ENCODE measurements at regions not wholly inside any gene's neighbourhood (a gene's known extent, or its start where the extent isn't known, plus 50 kb on each side); places are given as distances from the start of the nearest gene placed in this dataset.
A peak's percentile ranks its signal among the peaks of the same experiment; 100 is the strongest.

DNA sequence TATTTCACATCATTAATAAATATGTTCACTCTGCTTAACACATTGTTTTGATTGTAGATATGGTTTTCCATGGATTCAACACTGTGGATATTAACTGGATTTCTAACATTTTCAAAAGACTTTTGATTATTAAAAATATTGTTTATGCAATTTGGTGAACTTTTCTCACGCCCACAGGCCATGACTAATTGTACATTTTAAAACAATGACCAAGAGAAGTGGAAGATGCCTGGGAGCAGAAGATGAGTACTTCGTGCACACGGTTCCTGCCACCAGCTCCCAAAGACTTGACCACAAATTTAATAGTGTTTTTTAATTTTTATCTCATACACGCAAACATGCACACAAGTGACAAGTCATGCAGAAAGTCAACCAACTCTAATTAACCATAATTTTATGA, 451.0 kb upstream of the ADARB2 start:
- DNase-seq: no peak

DNA sequence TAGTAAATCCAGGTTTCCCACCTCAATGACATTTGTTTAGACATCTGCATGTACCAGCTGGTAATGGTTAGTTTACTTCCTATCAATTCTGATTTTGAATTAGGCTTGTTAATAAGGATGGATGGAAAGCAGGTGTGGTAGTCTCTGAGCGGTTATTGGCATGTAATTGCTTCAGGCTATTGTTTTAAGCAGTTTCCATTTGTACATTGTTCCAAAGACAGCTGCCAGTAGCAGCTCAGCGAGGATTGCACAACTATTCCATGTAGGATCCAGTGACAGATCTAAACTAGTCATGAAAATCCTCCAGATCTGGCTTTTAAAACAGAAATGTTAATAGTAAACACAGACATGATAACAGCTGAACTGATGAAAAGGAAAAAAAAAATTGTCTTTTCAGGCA, 436.0 kb upstream of the ADARB2 start:
- no peak for DNase-seq

DNA sequence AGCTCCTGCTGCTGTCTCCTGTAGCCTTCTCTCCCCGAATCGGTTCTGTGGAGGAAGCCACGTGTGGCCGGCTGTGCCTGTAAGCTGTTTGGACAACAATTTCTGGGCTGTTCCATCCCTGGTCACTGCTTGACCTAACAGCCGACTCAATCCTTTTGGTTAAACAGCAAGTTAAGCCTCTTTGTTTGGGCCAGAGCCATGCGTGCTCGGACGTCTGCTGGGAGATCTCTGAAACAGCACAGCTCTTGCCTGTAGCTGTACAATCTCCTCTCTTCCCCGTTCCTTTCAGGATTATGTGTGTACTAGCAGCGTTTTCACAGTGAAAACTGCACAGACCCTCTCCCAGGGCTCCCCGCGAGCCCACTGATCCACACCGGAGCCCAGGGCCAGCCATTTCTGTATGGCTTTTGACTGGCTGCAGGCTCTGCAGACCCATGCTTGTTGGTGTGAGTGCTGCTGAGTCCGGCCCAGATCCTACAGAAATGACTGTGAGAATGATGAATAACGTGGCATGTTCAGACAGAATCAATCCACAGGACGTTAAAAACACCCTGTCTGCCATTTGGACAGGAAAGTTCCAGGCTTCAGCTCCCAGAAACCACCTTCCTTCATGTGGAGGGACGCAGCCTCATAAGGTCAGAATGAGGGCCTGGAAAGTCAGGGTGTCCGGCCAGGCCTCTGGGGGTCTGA, 428.6 kb upstream of the ADARB2 start:
- no peak for DNase-seq

- DNase-seq: no peak
Observed at GRCh38 chr10:2150288-2150687, 413.0 kb upstream of the ADARB2 start.

DNA sequence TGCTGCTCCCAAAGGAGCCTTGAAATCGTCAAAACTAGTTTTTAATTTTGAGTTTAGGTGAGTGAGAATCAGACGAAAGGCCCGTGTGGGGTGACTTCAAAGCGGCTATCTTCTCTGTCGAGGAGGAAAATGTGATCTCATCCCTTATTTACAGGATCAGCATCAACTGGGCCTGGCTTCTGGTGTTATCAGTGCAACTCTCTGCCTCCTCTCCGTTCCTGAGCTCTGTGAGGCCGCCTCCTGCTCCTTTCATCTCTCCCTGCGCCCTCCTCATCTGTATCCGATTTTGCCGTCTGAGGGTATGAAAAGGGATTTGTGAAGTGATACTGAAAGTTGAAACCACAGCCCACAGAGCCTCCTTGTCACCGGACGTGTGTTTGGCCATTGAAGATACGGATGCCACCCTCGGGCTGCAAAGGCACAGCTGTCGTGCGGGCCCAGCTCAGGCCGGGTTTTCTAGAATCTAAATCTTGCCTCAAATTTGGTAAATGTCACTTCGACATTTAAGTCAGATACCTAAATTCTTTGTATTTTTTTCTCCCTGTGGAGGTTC, 408.7 kb upstream of the ADARB2 start:
- peak; percentile 33 for DNase-seq

GRCh38 chr10:2145491-2145890, 408.2 kb upstream of the ADARB2 start:
- no peak for DNase-seq

DNA sequence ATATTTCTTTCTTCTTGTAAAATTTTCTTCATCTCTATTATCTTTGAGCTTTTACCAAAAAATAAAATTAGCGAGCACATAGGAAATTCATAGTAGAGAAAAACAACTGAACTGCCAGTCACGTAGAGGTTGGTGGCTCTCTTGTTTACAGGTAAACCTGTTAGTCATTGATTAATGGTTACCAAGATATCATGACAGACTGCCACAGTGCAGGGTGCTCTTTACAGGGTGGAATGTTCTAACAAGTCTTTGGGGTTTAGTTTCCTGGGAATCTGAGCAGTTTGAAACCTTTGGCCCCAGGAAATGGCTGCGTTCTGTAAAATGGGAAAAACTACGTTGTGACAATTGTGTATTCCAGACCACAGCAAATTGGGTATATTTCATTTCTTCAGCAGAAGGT, 407.3 kb upstream of the ADARB2 start:
- DNase-seq: no peak

DNA sequence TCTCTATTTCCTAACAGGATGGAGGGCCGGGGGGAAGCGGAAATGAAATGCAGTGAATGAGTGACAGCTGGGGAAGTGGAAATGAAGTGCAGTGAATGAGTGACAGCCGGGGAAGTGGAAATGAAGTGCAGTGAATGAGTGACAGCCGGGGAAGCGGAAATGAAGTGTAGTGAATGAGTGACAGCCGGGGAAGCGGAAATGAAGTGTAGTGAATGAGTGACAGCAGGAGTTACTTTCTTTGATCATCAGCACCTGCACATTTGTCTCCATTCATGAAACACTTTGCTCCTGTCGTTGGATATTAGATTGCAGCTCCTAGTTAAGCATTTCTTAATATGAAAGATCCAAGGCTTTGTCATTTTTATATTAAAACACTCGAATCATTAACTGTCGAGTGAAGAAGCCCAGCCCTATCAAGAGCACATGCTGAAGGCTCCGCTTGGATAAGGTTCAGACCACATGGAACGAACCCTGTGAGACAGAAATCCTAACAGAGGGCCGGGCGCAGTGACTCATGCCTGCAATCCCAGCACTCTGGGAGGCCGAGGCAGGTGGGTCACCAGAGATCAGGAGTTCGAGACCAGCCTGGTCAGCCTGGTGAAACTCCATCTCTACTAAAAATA, 406.0 kb upstream of the ADARB2 start:
- DNase-seq: no peak

- DNase-seq: no peak
Observed at GRCh38 chr10:2139746-2140145, 402.4 kb upstream of the ADARB2 start.

- DNase-seq: no peak
Observed at GRCh38 chr10:2137549-2138174, 400.3 kb upstream of the ADARB2 start.

DNA sequence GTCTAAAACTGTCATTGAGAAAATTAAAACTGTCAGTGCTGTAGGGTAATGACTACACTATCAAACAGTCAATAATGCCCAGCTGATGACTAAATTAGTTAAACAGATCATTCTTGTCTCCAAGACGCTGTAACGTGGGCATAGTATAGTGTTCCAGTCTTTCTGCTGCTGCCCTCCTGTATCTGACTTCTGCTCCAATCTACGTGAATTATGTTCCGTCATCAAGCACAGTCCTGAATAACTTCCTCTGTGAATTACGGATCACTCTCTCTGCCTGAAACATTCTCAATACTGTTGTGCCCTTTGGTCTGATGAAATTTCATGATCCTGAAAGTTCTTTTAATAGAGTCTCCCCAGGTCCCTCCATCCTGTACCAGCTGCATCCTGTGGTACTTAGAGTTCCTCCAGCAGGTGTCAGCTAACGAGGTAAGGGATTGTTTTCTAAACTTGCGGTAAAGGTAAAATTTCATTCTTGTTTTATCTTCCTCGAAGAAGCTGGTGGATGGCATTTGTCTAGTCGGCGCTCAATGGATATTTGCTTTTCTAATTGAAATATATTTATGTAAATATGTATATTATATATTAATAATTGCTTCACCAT, 393.5 kb upstream of the ADARB2 start:
- DNase-seq: no peak

DNA sequence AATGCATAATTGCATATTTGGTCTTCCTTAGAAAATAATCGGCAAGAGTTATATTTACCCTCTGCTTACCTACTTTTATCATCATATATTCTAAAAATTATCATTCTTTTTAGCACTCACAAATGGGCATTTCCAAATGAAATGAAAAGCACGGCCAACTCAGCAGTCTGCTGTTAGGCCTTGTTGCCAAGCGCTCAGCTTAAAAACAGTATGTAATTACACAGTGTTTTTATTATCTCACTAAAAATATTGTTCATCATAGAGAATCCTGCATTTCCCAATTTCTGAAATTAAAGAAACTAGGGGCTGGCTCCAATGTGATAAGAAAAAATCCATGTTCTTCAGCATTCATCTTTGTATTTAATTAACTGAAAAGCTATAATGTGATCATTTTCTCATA, 391.7 kb upstream of the ADARB2 start:
- no peak for DNase-seq

DNA sequence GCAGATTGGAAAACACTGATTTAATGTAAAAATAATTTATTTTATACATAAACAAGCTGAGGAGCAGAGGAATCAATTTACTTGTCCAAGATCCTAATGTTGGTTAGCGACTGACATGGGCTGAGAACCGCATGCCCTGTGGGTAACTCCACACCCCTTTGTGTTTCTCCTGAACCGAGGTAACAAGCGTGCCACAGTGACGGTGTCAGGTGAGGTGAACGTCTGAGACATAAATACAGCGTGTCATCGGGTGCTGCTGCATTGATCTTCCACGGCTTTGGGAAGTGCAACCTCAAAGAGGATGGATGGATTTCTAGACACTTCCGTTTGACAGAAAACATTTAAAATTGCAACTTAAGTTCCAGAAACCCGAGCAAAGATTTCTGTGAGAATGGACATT, 386.8 kb upstream of the ADARB2 start:
- DNase-seq: no peak

GRCh38 chr10:2122431-2123124, 385.3 kb upstream of the ADARB2 start:
- DNase-seq: no peak

- DNase-seq: no peak
Observed at GRCh38 chr10:2121929-2122328, 384.6 kb upstream of the ADARB2 start.

- no peak for DNase-seq
Observed at GRCh38 chr10:2121315-2121714, 384.0 kb upstream of the ADARB2 start.

DNA sequence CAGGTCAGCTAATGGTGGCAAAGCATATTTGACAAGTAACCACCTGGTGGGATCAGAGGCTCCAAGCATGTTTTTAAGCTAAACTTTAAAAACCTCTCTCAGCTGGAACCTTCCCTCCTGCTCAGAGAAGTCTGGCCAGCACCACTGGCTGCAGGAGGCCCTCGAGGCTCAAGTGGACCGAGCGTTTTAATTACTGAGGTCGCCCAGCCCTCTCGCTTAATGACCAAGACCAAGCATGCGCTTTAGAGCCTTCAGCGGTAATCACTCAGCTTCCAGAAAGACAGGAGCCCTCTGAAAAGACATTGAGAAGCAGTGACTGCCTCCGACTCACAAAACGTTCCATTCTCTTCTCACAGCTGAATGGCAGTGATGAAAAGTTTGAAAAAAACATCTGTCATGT, 383.4 kb upstream of the ADARB2 start:
- no peak for DNase-seq

GRCh38 chr10:2119316-2119715, 382.0 kb upstream of the ADARB2 start:
- no peak for DNase-seq

DNA sequence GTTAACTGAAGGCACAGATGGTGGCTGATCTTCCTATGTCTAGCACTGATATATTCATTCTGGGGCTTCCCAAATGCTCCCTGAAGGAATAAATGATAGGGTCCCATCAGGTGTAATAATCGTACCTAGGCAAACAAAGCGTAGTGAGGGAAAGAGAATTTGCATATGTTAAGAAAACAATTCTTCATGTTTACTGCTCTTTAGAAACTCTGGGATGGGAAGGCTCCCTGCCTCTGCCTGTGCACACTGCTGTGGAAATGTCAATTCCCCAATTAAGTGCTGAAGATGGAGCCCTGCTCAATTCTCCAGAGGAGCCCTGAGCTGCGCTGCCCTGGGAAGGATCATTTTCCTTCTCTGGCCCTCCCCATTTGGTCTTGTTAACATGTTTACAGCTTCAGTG, 380.9 kb upstream of the ADARB2 start:
- DNase-seq: no peak

- DNase-seq: no peak
Observed at GRCh38 chr10:2117641-2118040, 380.3 kb upstream of the ADARB2 start.

DNA sequence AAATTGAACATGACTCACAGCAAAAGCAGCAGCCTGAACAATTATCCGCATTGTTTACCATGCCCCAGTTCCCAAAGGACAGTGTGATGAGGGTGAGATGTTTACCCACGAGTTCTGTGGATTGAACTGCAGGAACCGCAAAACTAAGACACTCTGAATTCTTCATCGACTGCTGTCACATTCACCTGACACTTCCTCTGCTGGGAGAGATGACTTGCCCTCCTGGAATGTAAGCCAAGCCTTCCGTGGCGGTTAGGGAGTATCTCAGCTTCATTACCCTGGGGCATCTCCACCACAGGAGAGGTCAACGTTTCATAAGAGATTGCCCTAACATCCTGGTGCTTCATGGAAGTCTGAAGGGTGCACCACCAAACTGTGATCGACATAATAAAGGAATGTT, 374.6 kb upstream of the ADARB2 start:
- peak; percentile 59 for DNase-seq

DNA sequence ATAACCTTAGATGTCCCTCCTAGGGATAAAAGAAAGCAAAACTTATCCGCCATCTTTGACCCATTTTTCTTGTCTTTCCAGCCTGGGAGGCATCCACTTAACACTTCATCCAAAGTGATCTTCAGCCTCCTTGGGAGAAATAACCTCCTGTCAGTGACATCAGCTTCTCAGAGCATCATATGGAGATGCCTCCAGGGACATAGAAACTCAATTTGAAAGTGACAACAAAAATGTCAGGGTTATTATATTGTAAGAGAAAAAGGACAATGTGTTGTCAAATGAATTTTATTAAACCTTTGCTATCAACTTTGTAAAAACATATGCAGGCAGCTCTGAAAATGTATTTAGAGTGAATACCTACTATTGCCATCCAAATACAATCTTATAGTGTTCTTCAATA, 371.2 kb upstream of the ADARB2 start:
- DNase-seq: no peak
